ENCODE measurements at regions not wholly inside any gene's neighbourhood (a gene's known extent, or its start where the extent isn't known, plus 50 kb on each side); places are given as distances from the start of the nearest gene placed in this dataset.

DNA sequence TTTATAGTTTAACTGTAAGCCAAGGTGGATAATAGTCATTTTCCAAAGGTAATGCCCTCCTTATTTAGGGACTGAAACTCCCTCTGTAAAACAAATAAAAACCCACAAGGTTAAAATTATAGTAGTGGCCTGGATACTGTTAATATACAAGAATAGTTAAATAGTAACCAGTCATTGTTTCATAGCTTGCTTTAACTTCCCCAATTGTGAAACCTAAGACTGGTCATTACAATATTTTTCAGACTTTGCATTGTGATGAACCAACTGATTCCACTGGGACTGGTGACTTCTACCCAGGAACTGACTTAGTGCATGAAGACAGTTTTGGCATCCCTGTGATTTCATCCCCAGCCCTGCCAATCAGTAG lies 162.6 kb downstream of the SMC2 start:
- TF ChIP-seq CTCF (IDR thresholded peaks at IDR 0.05; ENCODE audit: low read length) (no peak), EZH2 (optimal IDR thresholded peaks at IDR 0.05; ENCODE audit: low read depth, low read length) (no peak), EZH2phosphoT487 (IDR thresholded peaks at IDR 0.05; ENCODE audit: low read length) (no peak)
